IMR-90 (cell line): ENCODE measurements at regions not wholly inside any gene's neighbourhood (a gene's known extent, or its start where the extent isn't known, plus 50 kb on each side); places are given as distances from the start of the nearest gene placed in this dataset.
"Not testable (repeated sequence)": the region's sequence is repeated elsewhere in the genome, so short reads cannot be mapped to it uniquely, and the experiment has no call there.

Experiments
- ATAC-seq: fragments of 200-7000 bp; cut with Tn5 transposase; 2 replicates; pipeline ENCODE4 v1.9.1; 2020; ENCODE audit warnings: low read depth, mild to moderate bottlenecking, moderate library complexity
- BruUV-seq: library from RNA; stranded (reverse); fragments of 400-500 nt; replicated peaks from 2 replicates; lab custom pipeline; 2021; lab: Mats Ljungman, UMichigan
- CTCF ChIA-PET: fragments of 300-600 bp; formaldehyde crosslinking; extraction: SDS; loops from one replicate; lab custom pipeline; 2021; ENCODE audit warnings: antibody characterized with exemption; lab: Yijun Ruan, JAX
- POLR2A ChIA-PET: fragments of 300-600 bp; sonication (Branson Sonifier 250); formaldehyde crosslinking; loops from one replicate; lab custom pipeline; 2022; ENCODE audit warnings: antibody characterized with exemption; ENCODE audit not compliant: unreplicated experiment; lab: Charles Lee
- DNase-seq: peaks from one replicate; pipeline ENCODE4 v3.0.0; 2013
- H2AFZ ChIP-seq: replicated peaks from 2 replicates; pipeline ENCODE3; 2013; ENCODE audit warnings: low read length, mild to moderate bottlenecking; ENCODE audit not compliant: poor library complexity
- H2AK5ac ChIP-seq: 2 replicates; pipeline ENCODE4 v1.6.1; 2013; ENCODE audit warnings: low read depth, low read length, inconsistent platforms
- H2AK9ac ChIP-seq: replicated peaks from 2 replicates; pipeline ENCODE3; 2013; ENCODE audit warnings: mild to moderate bottlenecking, low read depth, low read length, moderate library complexity; ENCODE audit not compliant: poor library complexity
- H2BK120ac ChIP-seq: 2 replicates; pipeline ENCODE4 v1.6.1; 2013; ENCODE audit warnings: low read depth, low read length, inconsistent platforms
- H2BK15ac ChIP-seq: 3 replicates; pipeline ENCODE4 v1.6.1; 2013; ENCODE audit warnings: low read depth, low read length, inconsistent platforms
- H2BK20ac ChIP-seq: 2 replicates; pipeline ENCODE4 v1.6.1; 2013; ENCODE audit warnings: low read depth, mild to moderate bottlenecking, inconsistent platforms, low read length, moderate library complexity
- H2BK5ac ChIP-seq: 2 replicates; pipeline ENCODE4 v1.6.1; 2013; ENCODE audit warnings: mild to moderate bottlenecking, low read depth, low read length, inconsistent platforms; ENCODE audit not compliant: poor library complexity, severe bottlenecking
- H3K14ac ChIP-seq: replicated peaks from 2 replicates; pipeline ENCODE4 v1.6.1; 2013; ENCODE audit warnings: low read depth, low read length, inconsistent platforms
- H3K18ac ChIP-seq: 2 replicates; pipeline ENCODE4 v1.6.1; 2013; ENCODE audit warnings: low read depth, low read length, control low read depth
- H3K23ac ChIP-seq: 2 replicates; pipeline ENCODE4 v1.6.1; 2013; ENCODE audit warnings: low read depth, low read length, inconsistent platforms
- H3K27ac ChIP-seq: 2 replicates; pipeline ENCODE4 v1.5.1; 2013; ENCODE audit warnings: mild to moderate bottlenecking, control low read depth, low read length; ENCODE audit not compliant: insufficient read depth
- H3K27me3 ChIP-seq: 2 replicates; pipeline ENCODE4 v1.6.1; 2013; ENCODE audit warnings: low read length; ENCODE audit not compliant: control insufficient read depth, insufficient read depth
- H3K36me3 ChIP-seq: 2 replicates; pipeline ENCODE4 v1.6.1; 2013; ENCODE audit warnings: low read length, mixed read lengths; ENCODE audit not compliant: control insufficient read depth, insufficient read depth
- H3K4ac ChIP-seq: 2 replicates; pipeline ENCODE4 v1.6.1; 2013; ENCODE audit warnings: low read depth, low read length, inconsistent platforms
- H3K4me1 ChIP-seq: 2 replicates; pipeline ENCODE4 v1.6.1; 2013; ENCODE audit warnings: low read length, mixed read lengths; ENCODE audit not compliant: control insufficient read depth, insufficient read depth
- H3K4me2 ChIP-seq: 2 replicates; pipeline ENCODE4 v1.6.1; 2013; ENCODE audit warnings: low read depth, mild to moderate bottlenecking, control low read depth, low read length, moderate library complexity
- H3K4me3 ChIP-seq: 2 replicates; pipeline ENCODE4 v1.5.1; 2013; ENCODE audit warnings: low read depth, mild to moderate bottlenecking, control low read depth, low read length, moderate library complexity; ENCODE audit not compliant: insufficient read depth
- H3K56ac ChIP-seq: 2 replicates; pipeline ENCODE4 v1.6.1; 2013; ENCODE audit warnings: low read length, inconsistent platforms; ENCODE audit not compliant: insufficient read depth; ENCODE audit errors: extremely low read depth
- H3K79me1 ChIP-seq, 2 experiments: 2 replicates each; pipeline ENCODE4 v1.6.1; 2013; ENCODE audit warnings: low read length in 2 of 2, inconsistent platforms in 1 of 2, low read depth in 1 of 2
- H3K9ac ChIP-seq: 2 replicates; pipeline ENCODE4 v1.6.1; 2013; ENCODE audit warnings: low read depth, low read length, control low read depth
- H3K9me1 ChIP-seq: 2 replicates; pipeline ENCODE4 v1.6.1; 2013; ENCODE audit warnings: low read length, inconsistent platforms; ENCODE audit not compliant: insufficient read depth
- H3K9me3 ChIP-seq: 2 replicates; pipeline ENCODE4 v1.6.1; 2013; ENCODE audit warnings: low read length; ENCODE audit not compliant: control insufficient read depth, insufficient read depth
- H4K20me1 ChIP-seq: 2 replicates; pipeline ENCODE4 v1.6.1; 2013; ENCODE audit warnings: low read length, inconsistent platforms; ENCODE audit not compliant: insufficient read depth
- H4K5ac ChIP-seq: 2 replicates; pipeline ENCODE4 v1.6.1; 2013; ENCODE audit warnings: mild to moderate bottlenecking, low read depth, low read length, control low read depth
- H4K8ac ChIP-seq, 2 experiments: 2 replicates each; pipeline ENCODE4 v1.6.1; 2013; ENCODE audit warnings: low read depth in 2 of 2, low read length in 2 of 2, control low read depth in 1 of 2, inconsistent platforms in 1 of 2
- H4K91ac ChIP-seq: 2 replicates; pipeline ENCODE4 v1.6.1; 2013; ENCODE audit warnings: low read depth, low read length, inconsistent platforms; ENCODE audit not compliant: insufficient read depth
- WGBS, 2 experiments: methylation state at CpG; one replicate each; pipeline versions ENCODE4 v1.1.5 to v1.1.7; 2013; ENCODE audit warnings: missing lambda C conversion rate in 2 of 2; ENCODE audit not compliant: insufficient read length in 1 of 2; ENCODE audit errors: extremely low coverage in 2 of 2; 5-methylcytosine and 5-hydroxymethylcytosine counted together
- dilution Hi-C: fragments of 300-500 bp; cut with HindIII; formaldehyde crosslinking; loops from one replicate; pipeline ENCODE4 v1.14.3; 2018; ENCODE audit warnings: low sequenced_read_pairs; ENCODE audit not compliant: unreplicated experiment
- in situ Hi-C: fragments of 300-500 bp; cut with MboI; formaldehyde crosslinking; loops from 3 replicates; pipeline ENCODE4 v1.14.3; 2019; ENCODE audit warnings: low sequenced_read_pairs, inconsistent platforms, mixed read lengths
- intact Hi-C: fragments of 100-400 bp; cut with micrococcal nuclease; formaldehyde crosslinking; loops from 2 replicates; pipeline ENCODE4 v1.10.0; 2022

DNA sequence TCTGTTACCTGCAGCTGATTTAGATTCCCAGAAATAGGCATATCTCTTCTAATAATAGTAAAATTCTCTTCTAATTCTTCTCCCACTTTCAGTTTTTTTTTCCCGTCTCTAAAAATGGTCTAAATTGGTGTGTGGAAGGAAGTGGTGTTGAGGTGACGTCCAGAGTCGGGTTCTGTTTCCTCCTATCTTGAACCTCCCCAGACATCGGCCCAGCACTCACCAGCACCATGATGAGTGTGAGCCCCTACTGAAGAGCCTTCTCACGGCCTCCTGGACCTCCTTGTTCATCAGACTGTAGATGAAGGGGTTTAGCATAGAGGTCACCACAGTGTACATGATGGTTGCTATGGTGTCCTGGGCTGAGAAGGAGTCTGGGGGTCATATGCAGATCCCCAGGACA, 53.5 kb upstream of the FAM153A start:
- dilution Hi-C loops, in situ Hi-C loops, CTCF ChIA-PET: not testable (repeated sequence)

More for the DNA sequence above, 53.5 kb upstream of the FAM153A start:
- H4K91ac ChIP-seq, H3K18ac ChIP-seq, H2BK20ac ChIP-seq, H3K27me3 ChIP-seq, intact Hi-C loops, H2AK9ac ChIP-seq, ATAC-seq, H2BK15ac ChIP-seq, H4K8ac ChIP-seq, H3K9ac ChIP-seq, DNase-seq, H3K4me2 ChIP-seq, H3K79me1 ChIP-seq, H3K4me3 ChIP-seq, H2BK5ac ChIP-seq, H3K23ac ChIP-seq, H3K4me1 ChIP-seq, H3K27ac ChIP-seq, BruUV-seq, H3K14ac ChIP-seq, H3K56ac ChIP-seq, H4K20me1 ChIP-seq, H2BK120ac ChIP-seq, H3K4ac ChIP-seq, POLR2A ChIA-PET, H3K9me3 ChIP-seq, H2AK5ac ChIP-seq, H3K36me3 ChIP-seq, H2AFZ ChIP-seq, H4K5ac ChIP-seq, H3K9me1 ChIP-seq: not testable (repeated sequence)
- WGBS, 2 experiments: no CpG with 5 or more reads among the region's 5 CpGs
